AG04450 (cell line): ENCODE measurements at regions not wholly inside any gene's neighbourhood (a gene's known extent, or its start where the extent isn't known, plus 50 kb on each side); places are given as distances from the start of the nearest gene placed in this dataset.

ENCODE experiments used
- CTCF ChIA-PET: fragments of 300-600, 350-600 bp; formaldehyde crosslinking; extraction: SDS; loops from one replicate; lab custom pipeline; 2022; ENCODE audit warnings: antibody characterized with exemption, inconsistent platforms; lab: Charles Lee
- POLR2A ChIA-PET: fragments of 350-600 bp; formaldehyde crosslinking; extraction: SDS; loops from one replicate; lab custom pipeline; 2021; ENCODE audit warnings: antibody characterized with exemption, inconsistent platforms; lab: Yijun Ruan, JAX
- DNase-seq: peaks from one replicate; pipeline ENCODE4 v3.0.0-alpha.2; 2011; ENCODE audit warnings: low read depth, low spot score
- H3K27ac ChIP-seq: one replicate; pipeline ENCODE4 v1.5.1; 2012; ENCODE audit warnings: low read depth, low read length, control low read depth
- H3K27me3 ChIP-seq: one replicate; pipeline ENCODE4 v1.6.0; 2012; ENCODE audit warnings: low read length; ENCODE audit not compliant: control insufficient read depth, insufficient read depth
- H3K4me3 ChIP-seq: 2 replicates; pipeline ENCODE4 v1.5.1; 2011; ENCODE audit warnings: mild to moderate bottlenecking, low read depth, low read length, control low read depth
- H3K9me3 ChIP-seq: 2 replicates; pipeline ENCODE4 v1.5.1; 2012; ENCODE audit warnings: low read length; ENCODE audit not compliant: control insufficient read depth, insufficient read depth
- TF ChIP-seq, protein P1 (sequence below): IDR thresholded peaks from 2 replicates; pipeline ENCODE4 v1.5.1; 2011; ENCODE audit warnings: low read depth, low read length, control low read depth, inconsistent platforms

DNA sequence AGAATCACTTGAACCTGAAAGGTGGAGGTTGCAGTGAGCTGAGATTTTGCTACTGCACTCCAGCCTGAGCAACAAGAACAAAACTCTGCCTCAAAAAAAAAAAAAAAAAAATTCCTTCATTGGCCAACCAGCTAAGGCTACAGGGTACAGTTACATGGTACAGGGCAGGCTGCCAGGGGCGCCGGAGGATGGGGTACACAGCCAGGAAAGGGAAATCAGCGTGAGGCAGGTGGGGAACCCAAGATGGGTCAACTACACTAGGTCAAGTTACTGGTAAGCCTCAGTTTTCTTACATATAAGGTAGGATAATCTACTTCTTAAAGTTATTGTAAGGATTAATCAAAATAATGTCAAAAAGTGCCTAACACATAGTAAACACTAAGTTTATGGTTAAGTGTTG, 69.6 kb upstream of the KCNK12 start:
- Histone ChIP-seq H3K9me3 (no peaks in the 10 kb centered on the region), H3K27me3 (peaks cover 6% of the 10 kb centered on the region), H3K27ac (no peak overlapping the region), H3K4me3 (no peak overlapping the region)
- no peak for DNase-seq
- ChIA-PET POLR2A (no interaction called here), CTCF (no interaction called here)
- TF ChIP-seq, protein P1, sequence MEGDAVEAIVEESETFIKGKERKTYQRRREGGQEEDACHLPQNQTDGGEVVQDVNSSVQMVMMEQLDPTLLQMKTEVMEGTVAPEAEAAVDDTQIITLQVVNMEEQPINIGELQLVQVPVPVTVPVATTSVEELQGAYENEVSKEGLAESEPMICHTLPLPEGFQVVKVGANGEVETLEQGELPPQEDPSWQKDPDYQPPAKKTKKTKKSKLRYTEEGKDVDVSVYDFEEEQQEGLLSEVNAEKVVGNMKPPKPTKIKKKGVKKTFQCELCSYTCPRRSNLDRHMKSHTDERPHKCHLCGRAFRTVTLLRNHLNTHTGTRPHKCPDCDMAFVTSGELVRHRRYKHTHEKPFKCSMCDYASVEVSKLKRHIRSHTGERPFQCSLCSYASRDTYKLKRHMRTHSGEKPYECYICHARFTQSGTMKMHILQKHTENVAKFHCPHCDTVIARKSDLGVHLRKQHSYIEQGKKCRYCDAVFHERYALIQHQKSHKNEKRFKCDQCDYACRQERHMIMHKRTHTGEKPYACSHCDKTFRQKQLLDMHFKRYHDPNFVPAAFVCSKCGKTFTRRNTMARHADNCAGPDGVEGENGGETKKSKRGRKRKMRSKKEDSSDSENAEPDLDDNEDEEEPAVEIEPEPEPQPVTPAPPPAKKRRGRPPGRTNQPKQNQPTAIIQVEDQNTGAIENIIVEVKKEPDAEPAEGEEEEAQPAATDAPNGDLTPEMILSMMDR: no peak

DNA sequence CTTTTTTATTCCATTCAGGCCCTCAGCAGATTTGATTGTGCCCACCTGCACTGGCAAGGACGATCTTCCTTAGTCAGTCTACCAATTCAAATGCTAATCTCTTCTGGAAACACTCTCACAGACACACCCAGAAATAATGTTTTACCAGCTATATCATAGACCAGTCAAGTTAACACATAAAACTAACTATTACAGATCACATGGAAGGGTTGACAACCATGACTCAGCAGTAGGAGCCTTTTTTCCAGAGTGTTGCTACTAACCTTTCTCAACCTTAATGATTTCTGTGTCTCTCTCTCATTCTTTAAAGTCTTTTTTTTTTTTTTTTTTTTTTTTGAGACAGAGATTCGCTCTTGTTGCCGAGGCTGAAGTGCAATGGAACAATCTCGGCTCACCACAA, 68.7 kb upstream of the KCNK12 start:
- Histone ChIP-seq H3K9me3 (no peaks in the 10 kb centered on the region), H3K27ac (no peak overlapping the region), H3K4me3 (no peak overlapping the region), H3K27me3 (peaks cover 5% of the 10 kb centered on the region)
- POLR2A ChIA-PET: interaction anchor here (0.7 kb wide), 1 partner anchor 143 kb away, joined by 3 read pairs; no protein-coding TSS in a partner anchor
- DNase-seq: no peak
- TF ChIP-seq, protein P1: no peak
- CTCF ChIA-PET: no interaction called here

DNA sequence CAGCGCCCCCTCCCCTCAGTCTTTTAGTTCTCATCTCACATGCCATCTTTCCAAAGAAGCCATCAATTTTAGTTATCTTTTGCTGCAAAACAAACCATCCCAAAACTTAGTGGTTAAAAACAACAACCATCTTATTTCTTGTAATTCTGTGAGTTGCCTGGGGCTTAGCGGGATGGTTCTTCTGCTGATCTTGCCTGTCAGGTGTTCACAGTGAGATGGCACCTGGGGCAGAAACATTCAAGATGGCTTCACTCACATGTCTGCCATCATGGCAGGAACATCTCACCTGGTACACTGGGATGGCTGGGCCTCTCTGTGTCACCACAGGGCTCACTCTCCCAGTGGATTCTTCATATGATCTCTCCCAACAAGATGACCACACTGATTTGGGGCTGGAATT, 67.6 kb upstream of the KCNK12 start:
- ChIA-PET POLR2A (no interaction called here), CTCF (no interaction called here)
- no peak for DNase-seq
- Histone ChIP-seq H3K9me3 (no peaks in the 10 kb centered on the region), H3K27me3 (peaks cover 5% of the 10 kb centered on the region), H3K27ac (no peak overlapping the region), H3K4me3 (no peak overlapping the region)
- TF ChIP-seq, protein P1: no peak

DNA sequence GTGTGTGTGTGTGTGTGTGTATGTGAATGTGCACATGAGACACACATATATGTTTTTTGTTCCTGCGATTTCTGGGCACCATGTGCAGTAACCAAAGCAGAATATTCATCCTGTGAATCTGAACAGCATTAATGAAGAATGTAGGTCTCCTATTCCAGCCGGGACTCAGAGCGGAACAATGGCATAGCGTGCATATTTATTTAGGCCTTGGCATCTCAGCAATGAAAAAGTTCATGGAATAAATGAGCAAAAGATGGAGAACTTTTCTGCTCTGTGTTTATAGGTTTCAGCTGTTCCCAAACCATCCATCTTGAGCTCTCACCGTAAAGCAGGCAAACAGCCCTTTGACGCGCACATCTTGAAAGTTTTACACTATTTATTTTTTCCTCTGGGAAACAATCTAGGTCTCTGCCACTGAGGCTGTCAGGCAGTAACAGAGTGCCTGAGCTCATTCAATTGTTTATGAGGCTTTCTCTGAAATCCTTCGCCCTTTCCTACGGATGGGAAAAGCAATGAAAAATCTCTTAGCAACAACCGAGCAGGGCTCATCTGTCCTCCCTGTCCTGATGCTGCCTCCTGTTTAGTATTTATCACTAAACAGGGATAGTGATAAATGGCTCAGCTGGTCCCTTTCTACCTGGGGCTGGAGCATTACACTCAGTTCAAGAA, 65.9 kb upstream of the KCNK12 start:
- H3K9me3 ChIP-seq: no peaks in the 10 kb centered on the region
- H3K4me3 ChIP-seq: no peak overlapping the region
- ChIA-PET POLR2A (no interaction called here), CTCF (no interaction called here)
- H3K27me3 ChIP-seq: peaks cover 5% of the 10 kb centered on the region
- H3K27ac ChIP-seq: no peak overlapping the region
- no peak for DNase-seq
- TF ChIP-seq, protein P1: no peak

DNA sequence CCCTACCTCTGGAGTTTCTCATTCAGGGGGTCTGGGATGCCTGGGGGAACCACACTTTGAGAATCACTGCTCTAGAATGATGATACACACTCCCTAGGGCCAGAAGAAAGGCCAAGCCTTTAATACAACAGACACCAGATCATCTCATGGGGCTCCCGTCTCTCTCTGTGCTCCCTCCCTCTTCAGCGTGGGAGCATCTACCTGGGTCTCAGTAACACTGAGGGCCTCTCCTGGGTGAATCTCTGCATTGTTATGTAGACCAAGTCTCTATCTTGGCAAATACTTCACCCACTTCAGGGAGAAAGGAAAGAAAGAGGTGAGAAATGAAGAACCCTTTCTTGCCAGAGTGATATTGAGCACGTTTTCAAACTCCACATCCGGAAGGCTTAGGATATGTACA, 65.4 kb upstream of the KCNK12 start:
- DNase-seq: no peak
- no peak overlapping the region for H3K27ac ChIP-seq

More for the DNA sequence above, 65.4 kb upstream of the KCNK12 start:
- no peaks in the 10 kb centered on the region for H3K9me3 ChIP-seq
- ChIA-PET CTCF (no interaction called here), POLR2A (no interaction called here)
- no peak overlapping the region for H3K4me3 ChIP-seq
- H3K27me3 ChIP-seq: peaks cover 5% of the 10 kb centered on the region
- TF ChIP-seq, protein P1: no peak
